ENCODE measurements at regions not wholly inside any gene's neighbourhood (a gene's known extent, or its start where the extent isn't known, plus 50 kb on each side); places are given as distances from the start of the nearest gene placed in this dataset.

DNA sequence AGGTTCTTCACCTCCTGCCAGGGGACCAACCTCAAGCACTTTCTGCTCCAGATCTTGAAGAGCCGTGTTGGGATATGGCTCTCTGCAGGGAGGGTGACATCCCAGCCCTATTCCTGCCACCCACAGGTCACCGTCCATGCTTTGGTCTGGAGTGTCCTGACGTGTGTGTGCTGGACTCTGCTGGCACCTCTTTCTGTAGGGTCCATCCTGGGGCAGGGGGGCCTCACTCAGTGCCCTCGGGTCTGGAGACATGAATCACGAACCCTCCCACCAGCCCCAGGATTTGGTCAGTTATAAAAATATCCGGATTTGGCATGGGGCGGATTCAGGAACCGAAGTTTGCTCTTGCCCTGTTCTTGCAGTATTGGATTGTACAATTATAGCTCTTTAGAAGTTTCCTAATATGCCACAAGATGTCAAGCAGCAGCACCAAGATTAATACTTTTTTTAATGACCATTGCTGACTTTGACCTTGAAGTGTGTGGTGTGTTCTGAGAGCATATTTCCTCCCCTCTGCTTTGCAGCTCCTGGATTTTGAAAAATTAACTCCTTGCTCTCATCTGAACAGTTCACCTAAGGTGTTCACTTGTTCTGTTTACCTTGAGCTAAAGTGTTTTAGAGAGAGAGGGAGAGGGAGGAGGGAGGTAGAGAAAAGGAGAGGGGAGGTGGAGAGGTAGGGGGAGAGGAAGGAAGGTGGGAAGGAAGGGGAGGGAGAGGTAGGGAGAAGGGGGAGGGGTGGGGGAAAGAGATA lies 95.4 kb upstream of the SHH start:
- no peak for DNase-seq
- Histone ChIP-seq H3K27ac (no peak overlapping the region), H3K4me1 (no peaks in the 10 kb centered on the region), H3K9me3 (replicated peaks) (no peaks in the 10 kb centered on the region), H3K36me3 (no peaks in the 10 kb centered on the region), H3K4me3 (no peak overlapping the region), H3K27me3 (peaks cover 46% of the 10 kb centered on the region)

DNA sequence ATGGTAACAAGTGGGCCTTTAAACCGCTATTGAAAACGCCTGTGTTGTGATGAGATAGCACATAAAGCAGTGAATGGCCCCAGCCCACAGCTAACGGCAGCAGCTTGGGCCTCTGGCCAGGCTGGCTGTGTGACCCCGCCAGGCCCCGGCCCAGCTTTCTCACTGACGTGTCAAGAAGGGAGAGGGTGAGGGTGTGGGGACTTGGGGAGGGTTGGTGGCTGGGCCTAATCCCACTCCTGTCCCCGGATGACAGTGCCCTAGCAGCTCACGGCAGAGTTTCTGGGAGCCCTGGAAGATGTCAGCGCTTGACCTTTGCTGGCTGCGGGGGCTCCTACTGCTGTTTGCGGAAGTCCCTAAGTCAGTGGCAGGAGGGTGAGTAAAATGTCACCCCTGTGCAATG lies 88.9 kb upstream of the SHH start:
- Histone ChIP-seq H3K9me3 (replicated peaks) (no peaks in the 10 kb centered on the region; the same call in 1 of the 2 replicates), H3K4me1 (no peaks in the 10 kb centered on the region), H3K27me3 (peaks cover 38% of the 10 kb centered on the region), H3K36me3 (no peaks in the 10 kb centered on the region), H3K4me3 (no peak overlapping the region), H3K27ac (no peak overlapping the region)
- no peak for DNase-seq

DNA sequence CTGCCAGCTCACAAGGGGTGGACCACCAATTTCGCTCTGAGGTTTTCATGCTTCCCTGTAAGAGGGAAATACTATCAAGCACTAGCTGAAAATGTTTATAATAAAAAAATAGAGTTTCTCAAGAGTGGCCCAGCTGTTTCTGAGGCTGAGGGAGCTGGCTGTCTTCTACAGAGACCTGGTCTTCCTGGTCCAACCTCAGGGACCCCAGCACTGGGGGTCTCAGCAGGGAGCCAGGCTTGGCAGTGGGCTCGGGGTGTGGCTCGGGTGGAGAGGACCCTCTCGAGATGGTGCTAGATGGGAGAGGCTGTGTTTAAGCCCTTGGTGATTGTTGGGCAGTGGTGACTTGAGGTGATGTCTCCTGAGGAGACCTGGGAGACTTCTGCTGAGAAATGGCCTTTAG lies 87.3 kb upstream of the SHH start:
- Histone ChIP-seq H3K4me3 (no peak overlapping the region), H3K27me3 (peaks cover 25% of the 10 kb centered on the region; the same call in 1 of the 2 replicates), H3K27ac (no peak overlapping the region), H3K4me1 (no peaks in the 10 kb centered on the region), H3K9me3 (replicated peaks) (no peaks in the 10 kb centered on the region; the same call in 1 of the 2 replicates), H3K36me3 (no peaks in the 10 kb centered on the region)
- DNase-seq: no peak

DNA sequence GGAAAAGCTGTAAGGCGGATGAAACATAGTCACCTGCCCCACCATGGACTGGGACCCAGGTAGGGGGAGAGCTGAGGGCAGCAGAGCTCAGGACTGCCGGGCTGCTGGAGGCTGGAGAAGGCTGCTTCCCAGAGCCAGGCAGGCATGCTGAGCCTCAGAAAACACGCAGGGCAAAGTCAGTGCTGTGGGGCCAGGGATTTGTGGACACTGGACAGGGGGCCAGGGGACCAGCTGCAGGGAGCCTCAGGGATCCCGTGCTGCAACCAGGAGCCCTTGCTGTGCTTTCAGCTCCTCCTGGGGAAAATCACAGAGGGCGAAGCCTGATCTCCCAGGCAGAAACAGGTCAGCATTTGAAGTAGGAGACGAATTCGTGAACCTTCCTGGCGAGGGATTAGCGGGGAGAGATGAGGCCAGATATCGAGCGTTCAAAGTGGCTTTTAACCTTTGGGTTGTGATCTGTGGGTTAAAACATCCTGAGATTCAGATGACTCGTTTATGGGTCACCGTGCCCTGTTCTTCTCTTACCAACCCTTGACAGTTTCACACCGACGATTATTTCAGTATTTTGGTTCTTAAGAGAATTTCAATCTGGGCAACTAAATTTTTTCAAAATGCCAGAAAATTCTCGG lies 85.6 kb upstream of the SHH start:
- H3K4me3 ChIP-seq: no peak overlapping the region
- H3K27me3 ChIP-seq: peaks cover 16% of the 10 kb centered on the region; the same call in 1 of the 2 replicates
- H3K9me3 ChIP-seq (replicated peaks): no peaks in the 10 kb centered on the region; the same call in 1 of the 2 replicates
- no peaks in the 10 kb centered on the region for H3K36me3 ChIP-seq
- H3K27ac ChIP-seq: no peak overlapping the region
- no peak for DNase-seq
- H3K4me1 ChIP-seq: no peaks in the 10 kb centered on the region

DNA sequence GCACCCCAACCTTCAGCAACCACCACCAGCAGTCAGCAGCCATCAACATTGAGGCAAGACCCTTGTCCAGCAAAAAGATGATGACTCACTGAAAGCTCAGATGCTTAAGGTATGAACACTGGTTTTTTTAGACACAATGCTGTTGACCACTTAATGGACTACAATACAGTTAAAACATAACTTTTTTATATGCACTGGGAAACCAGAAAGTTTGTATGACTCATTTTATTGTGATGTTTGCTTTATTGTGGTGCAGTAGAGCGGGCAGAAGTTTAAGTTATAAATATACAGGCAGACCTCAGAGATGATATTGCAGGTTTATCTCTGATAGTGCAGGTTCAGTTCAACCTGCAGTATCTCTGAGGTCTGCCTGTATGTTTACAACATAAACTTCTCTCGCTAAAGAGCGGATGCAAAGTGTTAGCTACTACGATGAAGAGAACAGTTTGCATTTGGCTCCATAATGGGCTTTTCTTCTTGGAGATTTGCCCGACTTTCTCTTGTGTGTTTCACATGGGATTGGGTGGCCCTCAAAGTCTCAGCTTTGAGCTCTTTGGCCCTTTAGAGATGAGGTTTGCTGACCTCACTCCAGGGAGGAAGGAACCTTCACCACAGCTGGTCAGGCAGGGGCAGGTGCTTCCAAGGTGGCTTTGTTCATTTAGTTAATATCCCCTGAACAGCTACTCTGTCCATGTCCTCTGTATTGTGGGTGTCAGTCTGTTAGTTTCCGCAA lies 84.4 kb upstream of the SHH start:
- no peaks in the 10 kb centered on the region; the same call in 1 of the 2 replicates for H3K9me3 ChIP-seq (replicated peaks)

DNA sequence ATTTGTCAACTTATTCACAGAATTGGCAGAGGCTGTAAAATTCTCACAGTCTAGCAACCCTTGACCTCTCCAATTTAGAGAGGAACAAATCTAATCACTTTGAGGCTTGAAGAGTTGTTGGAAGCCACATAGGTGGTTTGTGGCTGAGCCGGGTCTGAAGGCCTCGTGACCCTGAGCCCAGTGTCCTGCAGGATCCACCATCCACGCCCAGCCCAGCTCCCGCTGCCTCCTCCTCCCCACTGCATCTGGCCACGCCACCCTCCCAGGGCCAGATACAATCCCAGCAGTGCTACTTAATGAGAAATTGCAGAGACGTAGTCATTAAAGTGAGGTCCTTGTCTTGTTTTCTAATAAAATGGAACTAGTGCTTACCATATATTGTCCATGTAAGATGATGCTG lies 81.4 kb upstream of the SHH start:
- Histone ChIP-seq H3K9me3 (replicated peaks) (no peaks in the 10 kb centered on the region; the same call in 1 of the 2 replicates), H3K4me1 (no peaks in the 10 kb centered on the region), H3K27ac (no peak overlapping the region), H3K27me3 (peaks cover 9% of the 10 kb centered on the region; the same call in 1 of the 2 replicates), H3K36me3 (no peaks in the 10 kb centered on the region), H3K4me3 (no peak overlapping the region)
- DNase-seq: no peak

More for the DNA sequence above, 84.4 kb upstream of the SHH start:
- no peak overlapping the region for H3K27ac ChIP-seq
- H3K4me3 ChIP-seq: no peak overlapping the region
- H3K4me1 ChIP-seq: no peaks in the 10 kb centered on the region
- H3K27me3 ChIP-seq: peaks cover 9% of the 10 kb centered on the region; the same call in 1 of the 2 replicates
- DNase-seq: no peak
- no peaks in the 10 kb centered on the region for H3K36me3 ChIP-seq

DNA sequence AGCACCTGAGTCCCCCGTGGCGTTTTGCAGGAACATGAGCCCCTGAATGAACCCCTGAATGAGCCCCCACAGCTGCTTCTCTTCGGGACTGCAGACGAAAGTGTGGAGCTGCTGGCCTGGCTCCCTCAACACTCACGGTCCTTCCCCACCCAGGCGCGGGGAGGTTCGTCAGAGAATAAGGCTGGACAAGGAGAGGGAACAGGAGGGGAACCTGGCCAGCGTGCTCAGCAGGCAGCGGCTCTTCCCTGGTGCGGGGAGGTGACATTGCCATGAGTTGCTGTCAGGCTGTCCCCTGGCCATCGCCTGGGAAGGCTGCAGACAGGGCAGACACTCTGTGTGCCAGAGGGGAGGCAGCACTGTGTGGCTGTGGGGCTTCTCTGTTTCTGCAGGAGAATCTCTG lies 80.9 kb upstream of the SHH start:
- H3K4me3 ChIP-seq: no peak overlapping the region
- no peaks in the 10 kb centered on the region for H3K36me3 ChIP-seq
- H3K9me3 ChIP-seq (replicated peaks): no peaks in the 10 kb centered on the region; the same call in 1 of the 2 replicates
- DNase-seq: no peak
- no peaks in the 10 kb centered on the region for H3K4me1 ChIP-seq
- H3K27me3 ChIP-seq: peaks cover 12% of the 10 kb centered on the region
- H3K27ac ChIP-seq: no peak overlapping the region

DNA sequence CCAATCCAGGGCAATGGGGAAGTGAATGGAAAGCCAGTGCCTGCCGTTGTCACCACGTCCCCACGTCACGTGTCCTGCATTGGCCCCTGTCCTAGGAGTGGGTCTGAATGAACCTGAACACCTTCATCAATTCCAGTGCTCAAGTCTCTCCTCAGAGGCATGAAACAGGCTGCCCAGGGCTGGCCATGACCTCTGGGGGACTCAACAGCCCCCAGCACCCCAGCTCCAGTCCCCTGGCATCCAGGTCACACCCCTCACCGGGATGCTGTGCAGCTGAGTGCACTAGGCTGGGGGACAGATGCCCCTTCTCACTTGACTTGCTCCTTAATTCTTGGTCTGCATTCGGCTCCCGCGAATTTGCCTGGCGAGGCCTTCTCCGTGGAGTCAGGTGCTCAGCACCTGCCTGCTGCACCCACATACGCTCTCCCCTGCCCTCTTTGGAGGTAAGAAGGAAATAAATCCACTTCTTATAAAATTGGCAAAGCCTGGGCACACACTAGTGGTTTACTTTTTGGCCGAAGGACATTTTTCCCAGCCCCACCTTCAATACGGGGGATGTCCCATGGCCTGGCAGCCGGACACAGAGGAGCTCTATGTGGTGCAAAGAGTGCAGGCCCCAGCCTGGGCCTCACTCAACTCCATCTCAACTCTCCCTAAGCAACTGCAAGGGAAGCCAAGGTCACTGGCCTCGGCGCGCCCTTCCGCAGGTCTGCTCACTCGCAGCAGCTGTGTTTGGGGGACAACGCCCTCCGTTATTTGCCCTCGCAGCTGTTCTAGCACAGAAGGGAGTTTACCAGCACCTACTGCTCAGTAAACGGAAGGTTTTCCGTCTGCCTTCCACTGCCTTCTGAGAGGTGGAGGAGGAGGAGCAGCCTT lies 77.6 kb upstream of the SHH start:
- H3K27me3 ChIP-seq: peaks cover 26% of the 10 kb centered on the region
- no peak overlapping the region for H3K4me3 ChIP-seq
- H3K4me1 ChIP-seq: no peaks in the 10 kb centered on the region
- H3K36me3 ChIP-seq: no peaks in the 10 kb centered on the region
- peak; percentile 22 to 31 for DNase-seq
- no peaks in the 10 kb centered on the region for H3K9me3 ChIP-seq (replicated peaks)
- H3K27ac ChIP-seq: no peak overlapping the region

DNA sequence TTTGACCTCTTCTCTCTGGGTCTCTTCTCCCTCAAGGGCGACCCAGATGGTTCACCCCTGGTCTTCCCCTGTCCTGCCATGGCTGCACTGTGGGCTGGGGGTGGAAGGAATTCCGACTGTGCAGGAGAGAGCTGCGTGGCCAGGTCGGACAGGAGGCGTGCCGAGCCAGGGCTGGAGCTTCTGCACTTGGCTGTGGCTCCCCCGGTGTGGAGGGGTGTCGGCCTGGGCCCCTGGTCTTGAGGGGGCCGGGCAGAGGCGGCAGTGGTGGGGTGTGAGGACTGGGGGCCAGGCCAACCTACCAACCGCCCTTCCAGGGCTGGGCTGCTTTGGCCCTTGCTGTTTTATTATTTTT lies 74.9 kb upstream of the SHH start:
- no peaks in the 10 kb centered on the region for H3K4me1 ChIP-seq
- no peak for DNase-seq
- no peaks in the 10 kb centered on the region for H3K36me3 ChIP-seq
- no peak overlapping the region for H3K4me3 ChIP-seq
- peaks cover 38% of the 10 kb centered on the region for H3K27me3 ChIP-seq
- no peak overlapping the region for H3K27ac ChIP-seq
- H3K9me3 ChIP-seq (replicated peaks): no peaks in the 10 kb centered on the region

DNA sequence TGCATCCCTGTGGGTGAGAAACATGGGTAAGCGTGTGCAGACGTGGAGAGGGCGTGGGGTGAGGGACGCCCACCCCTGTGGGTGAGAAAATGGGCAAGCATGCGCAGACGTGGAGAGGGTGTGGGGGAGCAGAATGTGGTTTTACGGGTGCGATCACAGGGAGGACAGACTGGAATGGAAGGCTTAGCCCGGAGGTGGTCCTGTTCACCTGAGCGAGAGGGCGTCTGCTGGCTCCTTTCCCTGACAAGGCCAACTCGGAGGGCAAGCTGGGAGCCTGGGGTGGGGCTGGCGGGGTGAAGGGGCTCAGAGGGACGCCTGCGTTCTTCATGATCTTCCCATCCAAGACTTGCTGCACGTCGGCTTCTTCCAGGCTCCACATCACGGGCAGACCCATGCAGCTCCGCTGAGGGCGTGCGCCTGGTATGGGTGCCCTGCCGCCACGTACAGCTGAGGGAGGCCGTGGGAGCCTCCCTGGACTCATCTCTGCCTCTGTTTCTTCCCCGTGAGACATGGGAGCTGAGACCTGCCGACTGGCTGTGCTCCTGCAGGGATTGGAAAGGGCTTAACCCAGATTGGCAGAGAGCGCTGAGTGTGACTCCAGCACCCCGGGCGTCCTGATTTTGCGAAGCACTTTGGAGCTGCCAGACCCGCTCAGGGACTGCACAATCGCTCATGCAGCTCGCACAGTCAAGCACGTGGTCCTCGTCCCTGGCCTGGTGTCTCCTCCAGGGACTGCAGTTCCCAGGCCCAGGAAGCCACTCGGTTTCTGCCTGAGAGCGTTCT lies 74.3 kb upstream of the SHH start:
- no peak for DNase-seq
- H3K36me3 ChIP-seq: no peaks in the 10 kb centered on the region
- H3K4me1 ChIP-seq: no peaks in the 10 kb centered on the region
- peaks cover 42% of the 10 kb centered on the region for H3K27me3 ChIP-seq
- H3K27ac ChIP-seq: no peak overlapping the region
- no peak overlapping the region for H3K4me3 ChIP-seq
- H3K9me3 ChIP-seq (replicated peaks): no peaks in the 10 kb centered on the region

DNA sequence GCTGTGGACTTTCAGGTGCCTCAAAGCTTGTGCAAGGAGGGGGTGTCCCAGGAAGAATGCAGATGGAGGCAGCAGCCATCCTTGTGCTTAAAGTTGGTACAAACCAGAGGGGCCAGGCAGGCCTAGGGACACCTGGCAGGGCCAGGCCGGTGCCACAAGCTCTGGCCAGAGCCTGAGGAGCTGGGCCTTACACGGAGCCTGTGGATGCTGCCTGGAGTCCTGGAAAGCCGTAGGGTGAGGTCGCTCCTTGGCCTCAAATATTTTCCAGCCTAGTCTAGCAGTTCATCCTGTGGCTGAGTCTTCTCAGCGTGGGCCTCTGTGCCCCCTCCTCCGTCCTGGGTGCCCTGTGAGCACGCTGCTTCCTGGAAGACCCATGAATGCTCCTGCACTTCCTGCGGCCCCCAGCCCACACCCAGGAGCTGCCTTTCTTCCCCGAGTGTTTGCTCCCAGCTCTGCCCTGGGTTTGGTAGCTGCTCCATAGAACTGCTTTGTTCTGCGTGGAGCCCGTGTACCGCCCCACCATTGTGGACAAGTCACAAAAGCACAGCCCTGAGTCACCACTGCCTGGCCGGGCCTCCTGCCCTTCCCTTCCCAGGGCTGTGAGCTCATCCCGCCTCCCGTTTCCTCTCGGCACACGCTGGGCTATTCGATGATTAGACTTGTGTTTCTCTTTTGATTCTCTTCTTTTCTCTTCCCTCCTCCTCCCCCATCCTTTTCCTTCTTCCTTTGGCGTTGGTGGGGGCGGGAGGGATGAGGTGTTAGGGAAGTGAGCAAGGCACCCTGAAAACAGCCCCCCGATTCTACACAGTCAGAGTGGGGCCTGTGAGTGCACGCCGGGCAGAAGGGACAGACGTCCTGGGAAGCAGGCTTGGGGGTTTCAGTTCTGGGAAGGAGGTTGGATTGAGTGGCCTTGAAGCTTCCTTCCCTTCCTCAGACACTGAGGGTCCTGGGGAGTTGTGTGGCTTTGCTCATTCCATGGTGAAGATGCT lies 73.2 kb upstream of the SHH start:
- Histone ChIP-seq H3K4me1 (no peaks in the 10 kb centered on the region), H3K36me3 (no peaks in the 10 kb centered on the region), H3K27ac (no peak overlapping the region), H3K4me3 (no peak overlapping the region), H3K27me3 (peaks cover 42% of the 10 kb centered on the region), H3K9me3 (replicated peaks) (no peaks in the 10 kb centered on the region)
- no peak for DNase-seq

DNA sequence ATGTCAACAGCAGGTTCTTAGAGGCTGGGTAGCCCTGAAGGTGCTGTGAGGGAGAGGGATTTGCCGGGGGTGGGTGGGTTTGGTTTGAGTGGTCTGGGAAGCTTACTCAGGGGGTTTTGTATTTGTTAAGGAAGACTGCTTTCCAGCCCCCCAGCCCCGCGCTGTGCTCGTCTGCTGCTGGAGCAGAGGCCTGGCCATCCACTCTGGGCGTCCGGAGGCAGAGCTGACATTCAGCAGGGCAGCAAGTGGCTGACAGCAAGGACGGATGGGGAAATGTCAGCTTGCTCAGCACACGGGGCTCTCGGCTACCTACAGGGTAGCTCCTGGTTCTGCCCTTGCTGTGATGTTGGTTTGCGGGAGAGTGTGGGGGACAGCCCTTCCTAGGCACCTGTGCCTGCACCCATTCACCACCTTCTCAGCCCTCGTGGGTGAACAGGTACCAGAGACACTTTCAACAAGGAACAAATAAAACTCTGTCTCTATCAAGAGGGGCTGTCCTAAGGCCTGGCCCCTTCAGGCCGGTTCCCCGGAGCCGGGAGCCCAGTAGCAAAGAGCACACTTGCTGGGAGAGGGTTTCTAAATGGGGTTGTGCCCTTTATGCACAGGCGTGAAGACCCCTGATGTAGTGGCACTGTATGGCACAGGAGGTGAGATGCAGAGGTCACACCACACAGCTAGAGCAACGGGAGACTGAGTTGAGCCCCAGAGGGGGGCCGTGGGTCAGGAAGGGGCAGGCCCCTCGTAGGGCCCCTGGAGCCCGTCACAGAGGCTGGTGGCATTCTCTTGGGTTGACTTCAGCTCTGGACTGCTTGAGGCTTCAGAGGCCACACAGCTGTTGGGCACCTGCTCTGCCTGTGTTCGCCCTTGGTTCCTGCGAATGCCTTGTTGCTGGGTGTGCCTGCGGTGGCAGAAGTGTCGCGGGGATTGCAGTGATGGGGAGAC lies 72.2 kb upstream of the SHH start:
- Histone ChIP-seq H3K36me3 (no peaks in the 10 kb centered on the region), H3K27ac (no peak overlapping the region), H3K27me3 (peaks cover 44% of the 10 kb centered on the region), H3K4me1 (no peaks in the 10 kb centered on the region), H3K4me3 (no peak overlapping the region), H3K9me3 (replicated peaks) (no peaks in the 10 kb centered on the region)
- DNase-seq: no peak

Measured in SJCRH30 (cell line).